Activated CD4-positive, alpha-beta T cell treated with anti-CD3 and anti-CD28 coated beads for 48 hours (primary cell): ENCODE measurements at regions not wholly inside any gene's neighbourhood (a gene's known extent, or its start where the extent isn't known, plus 50 kb on each side); places are given as distances from the start of the nearest gene placed in this dataset.

ENCODE experiments used
- DNase-seq: peaks from one replicate; pipeline ENCODE4 v3.0.0-alpha.2; 2020

- no peak for DNase-seq
Observed at GRCh38 chrX:4450177-4450576, 736.7 kb upstream of the PRKX start.

GRCh38 chrX:4435905-4436304 lies 722.5 kb upstream of the PRKX start:
- no peak for DNase-seq

DNA sequence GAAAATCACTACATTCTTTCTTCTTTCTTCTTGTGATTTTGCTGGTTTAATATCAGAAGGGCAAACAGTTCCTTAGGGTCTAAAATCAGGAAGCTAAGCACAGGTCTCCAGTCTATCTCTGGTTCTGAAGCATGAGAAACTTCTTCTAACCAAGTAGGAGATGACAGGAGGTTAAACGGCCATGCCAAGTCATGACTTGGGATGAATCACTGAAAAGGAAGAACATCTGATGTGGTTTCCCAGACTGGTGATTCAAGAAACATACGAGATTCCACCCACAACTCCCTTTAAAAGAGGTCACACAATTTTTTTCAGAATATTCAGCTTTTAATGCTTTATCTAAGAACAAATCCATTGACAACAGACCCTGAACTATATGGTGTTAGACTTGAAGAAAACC lies 684.0 kb upstream of the PRKX start:
- DNase-seq = no peak

GRCh38 chrX:4382273-4382672 lies 668.8 kb upstream of the PRKX start:
- no peak for DNase-seq

- no peak for DNase-seq
Observed at GRCh38 chrX:4380710-4381109, 667.3 kb upstream of the PRKX start.

- DNase-seq = no peak
Observed at GRCh38 chrX:4379071-4379470, 665.6 kb upstream of the PRKX start.

GRCh38 chrX:4373791-4374190 lies 660.3 kb upstream of the PRKX start:
- DNase-seq = no peak

GRCh38 chrX:4358577-4358976 lies 645.1 kb upstream of the PRKX start:
- no peak for DNase-seq

- DNase-seq = no peak
Observed at GRCh38 chrX:4322916-4323315, 609.5 kb upstream of the PRKX start.

DNA sequence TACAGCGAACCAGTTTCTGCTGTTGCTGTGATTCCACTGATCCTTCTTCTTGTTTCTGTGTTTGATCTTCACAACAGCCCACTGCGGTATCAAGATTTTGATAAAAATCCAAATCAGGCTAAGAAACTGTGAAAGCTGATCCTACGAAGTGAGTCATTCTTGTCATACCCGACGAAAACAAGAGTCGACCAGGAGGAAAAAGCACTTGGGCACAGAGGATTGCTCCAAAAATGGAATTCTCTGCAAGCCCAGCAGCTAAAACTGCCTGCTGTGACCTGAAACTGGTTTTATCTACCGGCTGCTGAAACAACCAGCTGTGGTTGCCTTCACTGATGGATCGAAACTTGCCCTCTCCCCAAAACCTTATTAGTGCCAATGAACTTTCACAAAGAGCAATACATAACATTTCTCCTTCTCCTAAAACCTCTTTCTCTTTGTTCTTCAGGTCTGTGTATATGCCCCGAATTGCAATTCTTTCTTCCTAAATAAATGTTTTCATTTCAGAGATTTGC lies 607.0 kb upstream of the PRKX start:
- DNase-seq = no peak

- DNase-seq = no peak
Observed at GRCh38 chrX:4315891-4316290, 602.4 kb upstream of the PRKX start.

GRCh38 chrX:4314586-4314985 lies 601.1 kb upstream of the PRKX start:
- DNase-seq = no peak

GRCh38 chrX:4277122-4277521 lies 563.7 kb upstream of the PRKX start:
- no peak for DNase-seq

GRCh38 chrX:4268676-4269075 lies 555.2 kb upstream of the PRKX start:
- DNase-seq = no peak

DNA sequence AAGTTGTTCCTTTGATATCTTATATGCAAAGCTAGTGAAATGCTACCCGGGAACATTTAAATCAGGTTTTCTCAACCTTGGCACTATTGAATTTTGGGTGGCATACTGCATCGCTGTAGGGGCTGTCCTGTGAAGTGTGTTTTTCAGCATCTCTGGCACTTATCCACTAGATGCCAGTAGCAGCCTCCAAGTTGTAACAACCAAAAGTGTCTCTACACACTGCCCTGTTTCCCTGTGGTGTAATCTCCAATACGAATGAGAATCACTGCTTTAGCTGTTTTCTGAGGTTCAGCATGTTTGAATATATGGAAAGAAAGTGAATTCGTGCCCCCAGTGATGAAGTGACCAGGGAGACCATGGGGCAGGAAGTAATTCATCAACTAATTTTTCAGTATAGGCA lies 551.6 kb upstream of the PRKX start:
- DNase-seq = no peak

GRCh38 chrX:4263030-4263803 lies 549.8 kb upstream of the PRKX start:
- no peak for DNase-seq

DNA sequence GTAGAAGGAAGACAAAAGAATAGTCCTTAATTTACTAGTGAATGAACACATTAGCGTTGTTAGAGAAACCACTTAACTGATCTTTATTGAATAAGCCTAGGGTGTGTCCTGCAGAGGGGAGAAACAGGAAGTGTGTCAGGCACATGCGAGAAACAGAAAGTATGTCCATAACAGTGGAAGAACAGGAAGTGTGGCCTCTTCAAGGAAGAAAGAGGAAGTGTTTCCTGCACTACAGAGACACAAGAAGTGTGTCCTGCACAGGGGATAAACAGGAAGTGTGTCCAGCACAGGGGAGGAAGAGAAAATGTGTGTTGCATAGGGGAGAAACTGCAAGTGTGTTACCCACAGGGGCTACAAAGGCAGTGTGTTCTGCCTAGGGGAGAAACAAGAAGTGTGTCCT lies 539.6 kb upstream of the PRKX start:
- no peak for DNase-seq

- DNase-seq = no peak
Observed at GRCh38 chrX:4249401-4249800, 536.0 kb upstream of the PRKX start.

DNA sequence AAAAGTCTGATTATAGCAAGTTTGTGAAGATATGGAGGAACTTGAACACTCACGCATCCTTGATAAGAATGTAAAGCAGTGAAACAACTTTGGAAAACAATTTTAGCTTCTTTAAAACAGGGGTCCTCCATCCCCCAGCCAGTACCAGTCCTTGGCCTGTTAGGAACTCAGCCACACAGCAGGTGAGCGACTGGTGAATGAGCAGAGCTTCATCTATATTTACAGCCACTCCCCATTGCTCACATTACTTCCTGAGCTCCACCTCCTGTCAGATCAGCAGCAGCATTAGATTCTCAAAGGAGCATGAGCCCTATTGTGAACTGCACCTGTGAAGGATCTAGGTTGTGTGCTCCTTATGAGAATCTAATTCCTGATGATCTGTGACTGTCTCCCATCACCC lies 530.3 kb upstream of the PRKX start:
- DNase-seq = no peak

DNA sequence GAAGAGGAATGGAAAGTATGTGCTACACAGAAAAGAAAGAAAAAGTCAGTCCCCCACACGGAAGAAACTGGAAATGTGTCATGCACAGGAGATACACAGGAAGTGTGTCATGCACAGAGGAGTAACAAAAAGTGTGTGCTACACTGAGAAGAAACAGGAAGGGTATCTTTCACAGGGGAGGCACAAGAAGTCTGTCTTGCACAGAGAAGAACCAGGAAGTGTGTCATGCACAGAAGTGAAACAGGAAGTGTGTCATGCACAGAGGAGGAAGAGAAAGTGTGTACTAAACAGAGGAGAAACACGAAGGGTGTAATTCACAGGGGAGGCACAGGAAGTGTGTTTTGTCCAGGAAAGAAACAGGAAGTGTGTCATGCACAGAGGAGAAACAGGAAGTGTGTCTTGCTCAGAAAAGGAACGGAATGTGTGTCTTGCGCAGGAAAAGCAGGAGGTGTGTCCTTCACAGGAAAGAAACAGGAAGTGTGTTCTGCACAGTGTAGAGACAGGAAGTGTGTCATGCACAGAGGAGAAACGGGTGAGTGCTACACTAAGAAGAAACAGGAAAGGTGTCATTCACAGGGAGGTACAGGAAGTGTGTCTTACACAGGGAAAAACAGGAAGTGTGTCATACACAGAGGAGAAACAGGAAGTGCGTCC lies 527.2 kb upstream of the PRKX start:
- no peak for DNase-seq

- DNase-seq = no peak
Observed at GRCh38 chrX:4239650-4240540, 526.4 kb upstream of the PRKX start.

DNA sequence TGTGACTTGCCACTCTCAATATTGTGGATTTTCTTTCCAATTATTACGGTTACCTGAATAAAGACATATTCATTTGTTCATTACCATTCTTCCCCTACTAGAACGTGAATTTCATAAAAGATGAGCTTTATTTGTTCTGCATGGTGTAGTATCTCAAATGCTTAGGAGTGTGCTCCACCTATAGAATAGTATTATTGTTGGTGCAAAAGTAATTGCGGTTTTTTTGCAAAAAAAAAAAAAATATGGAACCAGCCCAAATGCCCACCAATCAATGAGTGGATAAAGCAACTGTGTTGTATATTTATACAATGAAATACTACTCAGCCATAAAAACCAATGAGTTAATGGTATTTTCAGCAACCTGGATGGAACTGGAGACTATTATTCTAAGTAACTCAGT lies 525.5 kb upstream of the PRKX start:
- no peak for DNase-seq

GRCh38 chrX:4225086-4225485 lies 511.6 kb upstream of the PRKX start:
- no peak for DNase-seq

GRCh38 chrX:4206941-4207340 lies 493.5 kb upstream of the PRKX start:
- no peak for DNase-seq
